GM18519 (cell line): ENCODE measurements at regions not wholly inside any gene's neighbourhood (a gene's known extent, or its start where the extent isn't known, plus 50 kb on each side); places are given as distances from the start of the nearest gene placed in this dataset.
"Not testable (repeated sequence)": the region's sequence is repeated elsewhere in the genome, so short reads cannot be mapped to it uniquely, and the experiment has no call there.

Experiments
- ATAC-seq: cut with Tn5 transposase; IDR thresholded peaks from one replicate; pipeline ENCODE4 v1.9.1; 2021; ENCODE audit warnings: mild to moderate bottlenecking, moderate library complexity; ENCODE audit not compliant: unreplicated experiment, low FRiP score

GRCh38 chrY:19541475-19542306, 202.8 kb downstream of the KDM5D start:
- ATAC-seq, result peak; percentile 93

- ATAC-seq, result not testable (repeated sequence)
Observed at GRCh38 chrY:19535697-19536096, 208.8 kb downstream of the KDM5D start.

- no peak for ATAC-seq
Observed at GRCh38 chrY:19521976-19522375, 222.6 kb downstream of the KDM5D start.

GRCh38 chrY:19503092-19503449, 241.5 kb downstream of the KDM5D start:
- peak; percentile 35 for ATAC-seq

GRCh38 chrY:19502169-19503091, 242.1 kb downstream of the KDM5D start:
- ATAC-seq, result no peak

GRCh38 chrY:19498556-19498955, 246.0 kb downstream of the KDM5D start:
- no peak for ATAC-seq

GRCh38 chrY:19487494-19487893, 257.0 kb downstream of the KDM5D start:
- no peak for ATAC-seq

GRCh38 chrY:19484997-19485396, 259.5 kb downstream of the KDM5D start:
- no peak for ATAC-seq

- no peak for ATAC-seq
Observed at GRCh38 chrY:19479141-19479540, 265.4 kb downstream of the KDM5D start.

- no peak for ATAC-seq
Observed at GRCh38 chrY:19477959-19478358, 266.6 kb downstream of the KDM5D start.

GRCh38 chrY:19465809-19466208, 278.7 kb downstream of the KDM5D start:
- no peak for ATAC-seq

GRCh38 chrY:19456855-19457448, 287.6 kb downstream of the KDM5D start:
- ATAC-seq, result no peak

- no peak for ATAC-seq
Observed at GRCh38 chrY:19433059-19433458, 311.5 kb downstream of the KDM5D start.

- ATAC-seq, result no peak
Observed at GRCh38 chrY:19427736-19428518, 316.6 kb downstream of the KDM5D start.

- not testable (repeated sequence) for ATAC-seq
Observed at GRCh38 chrY:19427191-19427590, 317.3 kb downstream of the KDM5D start.

GRCh38 chrY:19410980-19411766, 333.4 kb downstream of the KDM5D start:
- no peak for ATAC-seq

- no peak for ATAC-seq
Observed at GRCh38 chrY:19406246-19406645, 338.3 kb downstream of the KDM5D start.

GRCh38 chrY:19405598-19405997, 338.9 kb downstream of the KDM5D start:
- ATAC-seq, result no peak

GRCh38 chrY:19392876-19393275, 351.6 kb downstream of the KDM5D start:
- ATAC-seq, result no peak

GRCh38 chrY:19391922-19392321, 352.6 kb downstream of the KDM5D start:
- ATAC-seq, result peak; percentile 62
